ENCODE measurements at regions not wholly inside any gene's neighbourhood (a gene's known extent, or its start where the extent isn't known, plus 50 kb on each side); places are given as distances from the start of the nearest gene placed in this dataset.
"Not testable (repeated sequence)": the region's sequence is repeated elsewhere in the genome, so short reads cannot be mapped to it uniquely, and the experiment has no call there.

DNA sequence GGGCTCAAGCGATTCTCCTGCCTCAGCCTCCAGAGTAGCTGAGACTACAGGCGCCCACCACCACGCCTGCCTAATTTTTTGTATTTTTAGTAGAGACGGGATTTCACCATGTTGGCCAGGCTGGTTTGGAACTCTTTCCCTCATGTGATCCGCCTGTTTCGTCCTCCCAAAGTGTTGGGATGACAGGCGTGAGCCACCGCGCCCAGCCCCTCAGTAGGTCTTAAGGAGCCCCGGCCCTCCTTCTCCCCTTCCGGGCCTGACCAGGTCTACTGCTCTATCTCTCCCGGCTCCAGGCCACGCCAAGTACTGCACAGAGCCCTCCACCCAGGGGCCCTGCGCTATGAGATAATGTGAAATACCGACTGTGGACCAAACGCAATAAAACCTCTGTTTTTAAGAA lies 785.5 kb downstream of the FOXD4L5 start:
- CTCF ChIA-PET, H3K9me3 Mint-ChIP-seq: not testable (repeated sequence)

DNA sequence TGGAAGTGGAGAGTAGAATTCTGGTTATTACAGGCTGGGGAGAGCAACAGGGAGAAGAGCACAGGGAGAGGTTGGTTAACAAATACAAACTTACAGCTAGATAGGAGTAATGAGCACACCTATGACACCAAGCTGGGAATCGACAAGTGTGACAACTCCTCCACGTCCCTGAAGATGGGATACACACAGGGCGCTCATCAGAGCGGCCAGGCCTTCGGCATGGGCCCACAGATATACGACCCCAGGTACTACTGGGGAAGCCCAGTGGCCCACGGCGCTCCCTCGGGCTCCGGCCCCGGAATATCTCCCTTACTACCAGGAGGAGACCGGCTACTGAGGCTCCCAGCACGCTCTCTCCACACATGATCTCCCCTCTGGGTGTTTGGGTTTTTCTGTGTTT lies 786.6 kb downstream of the FOXD4L5 start:
- POLR2A ChIA-PET; H3K4me1 ChIP-seq (ENCODE audit: insufficient read depth, low read length); H3K27ac ChIP-seq (ENCODE audit: low read depth in 1 of 2, low read length in 2 of 2); intact Hi-C loops (cut with DNase I, micrococcal nuclease); H3K27me3 Mint-ChIP-seq; H3K27ac Mint-ChIP-seq; H3K9me3 Mint-ChIP-seq; H3K36me3 Mint-ChIP-seq (ENCODE audit: low read depth); DNase-seq; H3K4me3 Mint-ChIP-seq; CTCF ChIA-PET; H3K27me3 ChIP-seq (ENCODE audit: control insufficient read depth in 1 of 2, insufficient read depth in 2 of 2, low read length in 2 of 2); H3K4me1 Mint-ChIP-seq (ENCODE audit: low read depth); H3K36me3 ChIP-seq (ENCODE audit: insufficient read depth, low read length); H3K4me3 ChIP-seq (ENCODE audit: low read length); ATAC-seq (ENCODE audit: poor library complexity); H3K9me3 ChIP-seq (ENCODE audit: control insufficient read depth in 1 of 2, insufficient read depth in 1 of 2, low read length in 2 of 2): not testable (repeated sequence)

More for the DNA sequence above, 785.5 kb downstream of the FOXD4L5 start:
- H3K27ac Mint-ChIP-seq; H3K4me3 ChIP-seq (ENCODE audit: low read length); H3K36me3 ChIP-seq (ENCODE audit: insufficient read depth, low read length); H3K4me3 Mint-ChIP-seq; H3K9me3 ChIP-seq (ENCODE audit: control insufficient read depth in 1 of 2, insufficient read depth in 1 of 2, low read length in 2 of 2); POLR2A ChIA-PET; H3K27me3 Mint-ChIP-seq; H3K27me3 ChIP-seq (ENCODE audit: control insufficient read depth in 1 of 2, insufficient read depth in 2 of 2, low read length in 2 of 2); DNase-seq; intact Hi-C loops (cut with DNase I, micrococcal nuclease); H3K4me1 Mint-ChIP-seq (ENCODE audit: low read depth); H3K4me1 ChIP-seq (ENCODE audit: insufficient read depth, low read length); H3K27ac ChIP-seq (ENCODE audit: low read depth in 1 of 2, low read length in 2 of 2); H3K36me3 Mint-ChIP-seq (ENCODE audit: low read depth); ATAC-seq (ENCODE audit: poor library complexity): not testable (repeated sequence)

DNA sequence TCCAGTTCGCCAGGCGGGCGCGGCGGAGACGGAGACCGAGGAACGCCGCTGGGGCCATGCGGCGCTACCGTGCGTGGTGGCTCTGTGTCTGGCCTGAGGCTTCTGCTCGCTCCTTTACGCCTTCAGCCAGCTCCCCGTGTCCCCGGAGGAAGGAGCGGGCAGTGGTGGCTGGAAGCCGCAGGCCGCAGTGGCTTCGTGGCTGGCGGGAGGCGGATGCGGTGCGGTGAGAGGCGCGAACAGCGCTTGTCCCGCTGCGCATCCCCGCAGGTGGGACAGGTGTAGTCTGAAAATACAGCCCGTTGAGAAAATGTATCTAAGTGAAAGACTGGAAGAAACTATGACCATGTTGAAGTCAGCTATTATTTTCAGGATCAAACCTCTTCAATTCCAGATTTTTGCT lies 796.5 kb downstream of the FOXD4L5 start:
- H3K27ac ChIP-seq (ENCODE audit: low read depth in 1 of 2, low read length in 2 of 2); DNase-seq; H3K36me3 Mint-ChIP-seq (ENCODE audit: low read depth); H3K36me3 ChIP-seq (ENCODE audit: insufficient read depth, low read length); H3K27me3 Mint-ChIP-seq; H3K4me1 Mint-ChIP-seq (ENCODE audit: low read depth); H3K4me3 Mint-ChIP-seq; H3K9me3 ChIP-seq (ENCODE audit: control insufficient read depth in 1 of 2, insufficient read depth in 1 of 2, low read length in 2 of 2); H3K9me3 Mint-ChIP-seq; intact Hi-C loops (cut with DNase I, micrococcal nuclease); POLR2A ChIA-PET; ATAC-seq (ENCODE audit: poor library complexity); H3K4me1 ChIP-seq (ENCODE audit: insufficient read depth, low read length); H3K27ac Mint-ChIP-seq; CTCF ChIA-PET; H3K27me3 ChIP-seq (ENCODE audit: control insufficient read depth in 1 of 2, insufficient read depth in 2 of 2, low read length in 2 of 2); H3K4me3 ChIP-seq (ENCODE audit: low read length): not testable (repeated sequence)

DNA sequence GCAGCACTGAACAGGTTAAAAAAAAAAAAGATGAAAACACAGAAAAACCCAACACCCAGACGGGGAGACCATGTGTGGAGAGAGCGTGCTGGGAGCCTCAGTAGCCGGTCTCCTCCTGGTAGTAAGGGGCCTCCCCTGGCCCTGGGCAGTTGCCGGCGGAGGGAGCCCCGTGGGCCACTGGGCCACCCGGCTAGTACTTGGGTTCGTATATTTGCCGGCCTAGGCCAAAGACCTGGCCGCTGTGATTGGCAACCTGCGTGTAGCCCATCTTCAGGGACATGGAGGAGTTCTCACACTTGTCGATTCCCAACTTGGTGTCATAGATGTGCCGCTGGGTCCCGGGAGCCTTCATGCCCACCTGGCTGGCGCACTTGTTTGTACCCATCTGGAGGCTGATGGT lies 798.9 kb downstream of the FOXD4L5 start:
- CTCF ChIA-PET; H3K4me1 ChIP-seq (ENCODE audit: insufficient read depth, low read length); H3K9me3 ChIP-seq (ENCODE audit: control insufficient read depth in 1 of 2, insufficient read depth in 1 of 2, low read length in 2 of 2); POLR2A ChIA-PET; H3K27ac Mint-ChIP-seq; DNase-seq; H3K4me3 ChIP-seq (ENCODE audit: low read length); H3K9me3 Mint-ChIP-seq; ATAC-seq (ENCODE audit: poor library complexity); intact Hi-C loops (cut with DNase I, micrococcal nuclease); H3K36me3 ChIP-seq (ENCODE audit: insufficient read depth, low read length); H3K4me1 Mint-ChIP-seq (ENCODE audit: low read depth); H3K27me3 ChIP-seq (ENCODE audit: control insufficient read depth in 1 of 2, insufficient read depth in 2 of 2, low read length in 2 of 2); H3K4me3 Mint-ChIP-seq; H3K27me3 Mint-ChIP-seq; H3K36me3 Mint-ChIP-seq (ENCODE audit: low read depth); H3K27ac ChIP-seq (ENCODE audit: low read depth in 1 of 2, low read length in 2 of 2): not testable (repeated sequence)

DNA sequence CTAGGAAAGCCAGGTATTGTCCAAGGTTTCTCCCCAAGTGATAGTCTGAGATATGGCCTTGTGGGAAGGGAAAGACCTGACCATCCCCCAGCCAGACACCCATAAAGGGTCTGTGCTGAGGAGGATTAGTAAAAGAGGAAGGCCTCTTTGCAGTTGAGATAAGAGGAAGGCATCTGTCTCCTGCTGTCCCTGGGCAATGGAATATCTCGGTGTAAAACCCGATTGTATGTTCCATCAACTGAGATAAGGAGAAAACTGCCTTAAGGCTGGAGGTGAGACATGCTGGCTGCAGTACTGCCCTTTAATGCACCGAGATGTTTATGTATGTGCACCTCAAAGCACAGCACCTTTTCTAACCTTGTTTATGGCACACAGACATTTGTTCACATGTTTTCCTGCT lies 805.9 kb downstream of the FOXD4L5 start:
- CTCF ChIA-PET; H3K27me3 ChIP-seq (ENCODE audit: control insufficient read depth in 1 of 2, insufficient read depth in 2 of 2, low read length in 2 of 2); H3K4me3 ChIP-seq (ENCODE audit: low read length); H3K27ac Mint-ChIP-seq; H3K9me3 Mint-ChIP-seq; H3K27me3 Mint-ChIP-seq; H3K9me3 ChIP-seq (ENCODE audit: control insufficient read depth in 1 of 2, insufficient read depth in 1 of 2, low read length in 2 of 2); H3K4me1 ChIP-seq (ENCODE audit: insufficient read depth, low read length); H3K4me3 Mint-ChIP-seq; H3K36me3 Mint-ChIP-seq (ENCODE audit: low read depth); ATAC-seq (ENCODE audit: poor library complexity); H3K27ac ChIP-seq (ENCODE audit: low read depth in 1 of 2, low read length in 2 of 2); H3K4me1 Mint-ChIP-seq (ENCODE audit: low read depth); POLR2A ChIA-PET; DNase-seq; H3K36me3 ChIP-seq (ENCODE audit: insufficient read depth, low read length); intact Hi-C loops (cut with DNase I, micrococcal nuclease): not testable (repeated sequence)

DNA sequence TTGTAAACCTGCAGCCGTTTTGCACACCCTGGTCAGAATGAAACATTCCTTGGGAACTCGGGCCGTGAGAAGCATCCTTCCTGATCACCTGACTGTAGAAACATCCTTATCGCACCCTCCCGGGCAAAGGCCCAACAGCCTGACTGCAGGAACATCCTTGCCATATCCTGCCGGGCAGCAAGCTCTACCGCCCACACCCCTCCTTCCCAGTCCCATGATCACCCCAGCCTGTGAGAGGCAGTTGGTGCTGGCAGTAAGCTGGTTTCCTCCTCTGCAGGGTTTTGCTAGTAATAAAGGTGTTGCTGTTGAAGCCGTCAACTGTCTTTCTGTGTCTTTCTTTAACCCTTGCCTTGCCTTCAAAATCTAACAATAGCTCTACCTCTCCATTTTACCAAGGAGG lies 816.1 kb downstream of the FOXD4L5 start:
- POLR2A ChIA-PET; H3K36me3 Mint-ChIP-seq (ENCODE audit: low read depth); CTCF ChIA-PET; H3K27me3 ChIP-seq (ENCODE audit: control insufficient read depth in 1 of 2, insufficient read depth in 2 of 2, low read length in 2 of 2); H3K27ac ChIP-seq (ENCODE audit: low read depth in 1 of 2, low read length in 2 of 2); DNase-seq; H3K27ac Mint-ChIP-seq; ATAC-seq (ENCODE audit: poor library complexity); H3K4me1 ChIP-seq (ENCODE audit: insufficient read depth, low read length); intact Hi-C loops (cut with DNase I, micrococcal nuclease); H3K9me3 ChIP-seq (ENCODE audit: control insufficient read depth in 1 of 2, insufficient read depth in 1 of 2, low read length in 2 of 2); H3K27me3 Mint-ChIP-seq; H3K9me3 Mint-ChIP-seq; H3K4me3 ChIP-seq (ENCODE audit: low read length); H3K4me1 Mint-ChIP-seq (ENCODE audit: low read depth); H3K36me3 ChIP-seq (ENCODE audit: insufficient read depth, low read length); H3K4me3 Mint-ChIP-seq: not testable (repeated sequence)

DNA sequence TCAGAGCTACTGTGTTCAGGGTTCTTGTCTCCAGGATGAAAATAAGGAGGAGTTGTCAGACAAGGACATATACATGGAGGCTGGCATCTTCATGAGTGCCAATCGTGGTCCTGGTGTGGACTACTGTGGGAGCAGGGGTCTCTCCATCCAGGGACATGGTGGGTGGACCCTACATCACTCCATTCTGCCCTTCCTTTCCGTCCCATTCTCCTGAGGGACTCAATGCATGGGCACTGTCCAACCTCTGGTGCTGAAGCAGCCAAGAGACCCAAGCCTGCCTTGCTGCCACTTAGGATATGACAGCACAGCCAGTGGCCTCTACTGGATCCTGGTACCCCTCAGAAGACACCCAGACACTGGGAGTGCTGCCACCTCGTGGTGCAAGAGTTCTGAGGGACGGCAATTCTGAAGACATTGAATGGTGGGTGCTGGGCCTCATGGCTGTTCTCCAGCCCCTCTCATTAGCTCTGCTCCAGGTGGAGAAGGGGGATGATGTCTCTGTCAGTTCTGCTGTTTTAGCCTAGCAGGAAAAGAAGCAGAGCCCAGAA lies 818.9 kb downstream of the FOXD4L5 start:
- H3K27me3 Mint-ChIP-seq; intact Hi-C loops (cut with DNase I, micrococcal nuclease); H3K27ac Mint-ChIP-seq; H3K4me1 Mint-ChIP-seq (ENCODE audit: low read depth); H3K27ac ChIP-seq (ENCODE audit: low read depth in 1 of 2, low read length in 2 of 2); H3K36me3 ChIP-seq (ENCODE audit: insufficient read depth, low read length); H3K36me3 Mint-ChIP-seq (ENCODE audit: low read depth); CTCF ChIA-PET; H3K4me1 ChIP-seq (ENCODE audit: insufficient read depth, low read length); ATAC-seq (ENCODE audit: poor library complexity); H3K9me3 ChIP-seq (ENCODE audit: control insufficient read depth in 1 of 2, insufficient read depth in 1 of 2, low read length in 2 of 2); H3K4me3 ChIP-seq (ENCODE audit: low read length); H3K9me3 Mint-ChIP-seq; POLR2A ChIA-PET; DNase-seq; H3K4me3 Mint-ChIP-seq; H3K27me3 ChIP-seq (ENCODE audit: control insufficient read depth in 1 of 2, insufficient read depth in 2 of 2, low read length in 2 of 2): not testable (repeated sequence)
